ENCODE measurements at regions not wholly inside any gene's neighbourhood (a gene's known extent, or its start where the extent isn't known, plus 50 kb on each side); places are given as distances from the start of the nearest gene placed in this dataset.

- no peak for TF ChIP-seq CTCF (conservative IDR thresholded peaks at IDR 0.05; ENCODE audit: low read length)
- TF ChIP-seq EZH2phosphoT487 (IDR thresholded peaks at IDR 0.05; ENCODE audit: borderline replicate concordance, low read depth, low read length): no peak
Observed at GRCh38 chr11:21625982-21626381, 566.9 kb upstream of the ANO5 start.
